Kidney (tissue), 13 donors: ENCODE measurements at regions not wholly inside any gene's neighbourhood (a gene's known extent, or its start where the extent isn't known, plus 50 kb on each side); places are given as distances from the start of the nearest gene placed in this dataset.

Experiments used
- DNase-seq, 5 donors: peaks; one replicate each; pipeline ENCODE4 v3.0.0-alpha.2; 2013 to 2020
- FAIRE-seq: peaks from 2 replicates; lab custom pipeline; 2012; peaks lifted over from hg19 to GRCh38; lab: Jason Lieb, UNC
- H3K27ac ChIP-seq, 2 donors: one replicate each; pipeline ENCODE4 v1.7.0; 2013; ENCODE audit warnings: low read depth in 2 of 2, low read length in 2 of 2, inconsistent platforms in 1 of 2
- H3K27me3 ChIP-seq: one replicate; pipeline ENCODE4 v1.7.1; 2013; ENCODE audit warnings: low read length, inconsistent platforms; ENCODE audit not compliant: control insufficient read depth, insufficient read depth
- H3K36me3 ChIP-seq, 3 donors: one replicate each; pipeline versions ENCODE4 v1.7.0 to v1.7.1; 2013; ENCODE audit warnings: low read length in 3 of 3, control low read depth in 1 of 3, inconsistent platforms in 1 of 3; ENCODE audit not compliant: insufficient read depth in 3 of 3, control insufficient read depth in 2 of 3
- H3K4me1 ChIP-seq, 3 donors: one replicate each; pipeline versions ENCODE4 v1.7.0 to v1.7.1; 2013; ENCODE audit warnings: low read length in 3 of 3, inconsistent platforms in 1 of 3, low read depth in 1 of 3; ENCODE audit not compliant: control insufficient read depth in 2 of 3, insufficient read depth in 2 of 3
- H3K4me3 ChIP-seq, 3 donors: one replicate each; pipeline versions ENCODE4 v1.7.0 to v1.8.1; 2013; ENCODE audit warnings: low read length in 3 of 3, control low read depth in 1 of 3, inconsistent platforms in 1 of 3
- H3K9ac ChIP-seq, 3 donors: one replicate each; pipeline versions ENCODE4 v1.7.0 to v1.7.1; 2013; ENCODE audit warnings: low read length in 3 of 3, control low read depth in 1 of 3, inconsistent platforms in 1 of 3
- H3K9me3 ChIP-seq, 3 donors: one replicate each; pipeline versions ENCODE4 v1.7.0 to v1.7.1; 2013; ENCODE audit warnings: low read length in 3 of 3, control low read depth in 1 of 3, inconsistent platforms in 1 of 3; ENCODE audit not compliant: control insufficient read depth in 2 of 3, insufficient read depth in 1 of 3
- CTCF ChIP-seq: IDR thresholded peaks from 3 replicates; pipeline ENCODE4 v1.5.1; 2012; ENCODE audit warnings: mild to moderate bottlenecking, moderate library complexity, borderline replicate concordance; ENCODE audit not compliant: insufficient read depth; ENCODE audit errors: extremely low read depth
- intact Hi-C: fragments of 100-400 bp; cut with DNase I; formaldehyde crosslinking; loops from one replicate; pipeline ENCODE4 v1.11.1; 2022
- donor health status: control.
- donor health status: control.
- donor health status: control.
- donor health status: control.
- donor health status: control.
- donor health status: DM: yes; HTN: yes; CAD: no.
- donor health status: Normal renal cell carcinoma (clear cell type).

- Histone ChIP-seq H3K36me3 (no peaks in the 10 kb centered on the region), H3K9me3 (no peaks in the 10 kb centered on the region), H3K4me1 (no peaks in the 10 kb centered on the region), H3K27ac (no peak overlapping the region), H3K27me3 (no peaks in the 10 kb centered on the region), H3K4me3 (no peak overlapping the region), H3K9ac (no peak overlapping the region)
- DNase-seq (no peak), FAIRE-seq (no peak)
- intact Hi-C loops, result no loop called here
- no peak for TF ChIP-seq CTCF
These were observed 102.2 kb upstream of the USP15 start for GRCh38 chr12:62158013-62158412.

GRCh38 chr12:62158461-62159360 lies 101.5 kb upstream of the USP15 start:
- no peaks in the 10 kb centered on the region for H3K36me3 ChIP-seq
- H3K4me3 ChIP-seq, result no peak overlapping the region
- H3K9me3 ChIP-seq, result no peaks in the 10 kb centered on the region
- TF ChIP-seq CTCF, result no peak
- no peaks in the 10 kb centered on the region for H3K27me3 ChIP-seq
- FAIRE-seq (no peak), DNase-seq (no peak)
- no peak overlapping the region for H3K9ac ChIP-seq
- H3K4me1 ChIP-seq, result no peaks in the 10 kb centered on the region
- intact Hi-C loops, result no loop called here
- no peak overlapping the region for H3K27ac ChIP-seq

GRCh38 chr12:62162214-62162613 lies 98.0 kb upstream of the USP15 start:
- FAIRE-seq (no peak), DNase-seq (no peak)
- TF ChIP-seq CTCF, result no peak

More at GRCh38 chr12:62162214-62162613, 98.0 kb upstream of the USP15 start:
- no peaks in the 10 kb centered on the region for H3K36me3 ChIP-seq
- no peaks in the 10 kb centered on the region for H3K4me1 ChIP-seq
- H3K9me3 ChIP-seq, result no peaks in the 10 kb centered on the region
- no peaks in the 10 kb centered on the region for H3K27me3 ChIP-seq
- no peak overlapping the region for H3K27ac ChIP-seq
- no peak overlapping the region for H3K4me3 ChIP-seq
- intact Hi-C loops, result no loop called here
- H3K9ac ChIP-seq, result no peak overlapping the region
